ENCODE measurements at regions not wholly inside any gene's neighbourhood (a gene's known extent, or its start where the extent isn't known, plus 50 kb on each side); places are given as distances from the start of the nearest gene placed in this dataset.

GRCh38 chr15:69668039-69668705 lies 215.6 kb downstream of the RPLP1 start:
- Histone ChIP-seq H3K4me1 (peaks cover 0 to 22% (median 19%) of the 10 kb centered on the region in 4 donors), H3K27me3 (peaks cover 0 to 11% (median 0%) of the 10 kb centered on the region in 4 donors), H3K4me3 (no peak overlapping the region), H3K27ac (replicated peaks in 1 of 4) (no peak overlapping the region), H3K9me3 (no peaks in the 10 kb centered on the region), H3K36me3 (no peaks in the 10 kb centered on the region)
- WGBS: 80% methylated on average over 3 of the region's 6 CpGs
- no peak for DNase-seq (ENCODE audit: extremely low spot score)
- TF ChIP-seq EP300 (IDR thresholded peaks at IDR 0.05) (no peak), POLR2A (IDR thresholded peaks at IDR 0.05; ENCODE audit: low read depth) (no peak), CTCF (IDR thresholded peaks at IDR 0.05) (no peak), POLR2AphosphoS5 (IDR thresholded peaks at IDR 0.05) (no peak)
- intact Hi-C loops (cut with DNase I): no loop called here

GRCh38 chr15:69668963-69669362 lies 216.3 kb downstream of the RPLP1 start:
- Histone ChIP-seq H3K4me3 (no peak overlapping the region), H3K27ac (replicated peaks in 1 of 4) (no peak overlapping the region), H3K36me3 (no peaks in the 10 kb centered on the region), H3K4me1 (peaks cover 0 to 22% (median 19%) of the 10 kb centered on the region in 4 donors), H3K9me3 (no peaks in the 10 kb centered on the region), H3K27me3 (peaks cover 0 to 4% (median 0%) of the 10 kb centered on the region in 4 donors)
- intact Hi-C loops (cut with DNase I): no loop called here
- no peak for TF ChIP-seq POLR2AphosphoS5 (IDR thresholded peaks at IDR 0.05)
- TF ChIP-seq EP300 (IDR thresholded peaks at IDR 0.05): no peak
- no peak for TF ChIP-seq POLR2A (IDR thresholded peaks at IDR 0.05; ENCODE audit: low read depth)
- TF ChIP-seq CTCF (IDR thresholded peaks at IDR 0.05): no peak
- 59% methylated on average over 3 of the region's 4 CpGs for WGBS
- DNase-seq (ENCODE audit: extremely low spot score): no peak

DNA sequence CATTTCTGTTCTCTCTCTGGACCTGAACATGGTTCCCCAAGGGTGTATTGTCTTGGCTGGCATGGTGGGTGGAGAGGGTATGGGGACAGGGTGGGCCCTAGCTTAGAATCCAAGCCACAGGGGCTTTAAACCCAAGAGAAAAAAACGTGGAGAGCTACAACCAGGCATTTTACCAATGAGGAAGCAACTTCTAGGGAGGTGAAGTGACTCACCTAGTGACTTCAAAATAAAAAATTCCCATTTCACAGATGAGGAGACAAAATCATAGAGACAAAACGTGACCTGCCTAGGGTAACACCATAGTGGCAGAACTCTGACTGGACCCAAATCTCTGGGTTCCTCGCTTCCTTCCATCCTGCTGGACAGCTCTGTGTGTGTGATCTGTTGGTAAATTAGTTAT lies 216.8 kb downstream of the RPLP1 start:
- H3K27ac ChIP-seq (replicated peaks in 1 of 4): no peak overlapping the region
- DNase-seq (ENCODE audit: extremely low spot score): no peak
- peaks cover 0 to 21% (median 19%) of the 10 kb centered on the region in 4 donors for H3K4me1 ChIP-seq
- no peaks in the 10 kb centered on the region for H3K9me3 ChIP-seq
- no peaks in the 10 kb centered on the region for H3K36me3 ChIP-seq
- no peaks in the 10 kb centered on the region for H3K27me3 ChIP-seq
- H3K4me3 ChIP-seq: no peak overlapping the region
- intact Hi-C loops (cut with DNase I): no loop called here
- no peak for TF ChIP-seq CTCF (IDR thresholded peaks at IDR 0.05)
- no peak for TF ChIP-seq POLR2AphosphoS5 (IDR thresholded peaks at IDR 0.05)
- TF ChIP-seq EP300 (IDR thresholded peaks at IDR 0.05): no peak
- no peak for TF ChIP-seq POLR2A (IDR thresholded peaks at IDR 0.05; ENCODE audit: low read depth)
- 76% methylated on average over 3 of the region's 3 CpGs for WGBS

DNA sequence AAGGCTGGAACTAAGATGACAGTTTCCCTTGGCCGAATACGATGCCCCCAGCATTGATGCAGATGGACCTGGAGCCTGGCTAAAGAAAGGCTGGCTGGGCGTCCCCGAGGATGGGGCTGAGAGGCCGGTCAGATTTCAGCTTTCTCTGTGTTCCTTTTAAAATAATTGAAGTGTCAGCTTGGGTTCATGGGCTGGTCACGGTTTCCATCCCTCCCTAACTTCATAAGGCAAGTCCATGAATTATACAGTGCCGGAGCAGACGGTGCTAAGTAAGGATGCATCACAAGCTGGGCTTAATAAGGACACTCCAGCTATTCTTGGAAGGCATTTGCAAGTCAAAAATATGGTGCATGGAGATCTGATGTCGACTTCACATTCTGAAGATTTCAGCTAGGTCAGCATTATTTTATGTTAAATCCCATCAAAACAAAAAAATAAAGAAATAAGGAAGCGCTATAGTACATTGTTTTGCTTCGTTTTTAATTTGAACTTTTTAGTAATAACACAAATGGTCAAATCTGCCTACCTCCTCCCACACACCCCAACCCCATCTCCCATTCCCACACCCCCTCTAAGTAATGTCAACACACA lies 220.8 kb downstream of the RPLP1 start:
- peaks cover 0 to 4% (median 1%) of the 10 kb centered on the region in 4 donors for H3K4me1 ChIP-seq
- no peaks in the 10 kb centered on the region for H3K9me3 ChIP-seq
- H3K27me3 ChIP-seq: peaks cover 0 to 12% (median 0%) of the 10 kb centered on the region in 4 donors
- no peaks in the 10 kb centered on the region for H3K36me3 ChIP-seq
- DNase-seq (ENCODE audit: extremely low spot score): no peak
- H3K27ac ChIP-seq (replicated peaks in 1 of 4): no peak overlapping the region
- intact Hi-C loops (cut with DNase I): no loop called here
- TF ChIP-seq POLR2A (IDR thresholded peaks at IDR 0.05; ENCODE audit: low read depth) (no peak), CTCF (IDR thresholded peaks at IDR 0.05) (no peak), EP300 (IDR thresholded peaks at IDR 0.05) (no peak), POLR2AphosphoS5 (IDR thresholded peaks at IDR 0.05) (no peak)
- H3K4me3 ChIP-seq: no peak overlapping the region
- 71% methylated on average over 11 of the region's 11 CpGs for WGBS

All from esophagus muscularis mucosa (tissue), 4 donors.